Esophagus squamous epithelium (tissue), 5 donors: ENCODE measurements at regions not wholly inside any gene's neighbourhood (a gene's known extent, or its start where the extent isn't known, plus 50 kb on each side); places are given as distances from the start of the nearest gene placed in this dataset.

Experiments used
- DNase-seq: peaks from one replicate; lab custom pipeline; 2025; lab: John Stamatoyannopoulos, UW
- H3K27ac ChIP-seq, 4 donors: fragments of 200-600 bp; sonication (generic); one replicate each; pipeline ENCODE4 v1.5.1; 2016 to 2019; ENCODE audit warnings: mild to moderate bottlenecking in 1 of 4
- H3K27me3 ChIP-seq, 4 donors: fragments of 200-600 bp; sonication (generic); 1 replicate in 3 of 4; 2 replicates in 1 of 4; pipeline versions ENCODE4 v1.5.1 to v1.6.0; 2017 to 2021; ENCODE audit warnings: antibody characterized with exemption in 1 of 4
- H3K36me3 ChIP-seq, 3 donors: fragments of 200-600 bp; sonication (generic); one replicate each; pipeline ENCODE4 v1.5.1; 2016 to 2019
- H3K4me1 ChIP-seq, 3 donors: fragments of 200-600 bp; sonication (generic); one replicate each; pipeline ENCODE4 v1.5.1; 2017 to 2019
- H3K4me3 ChIP-seq, 4 donors: fragments of 200-600 bp; sonication (generic); 1 replicate in 3 of 4; 2 replicates in 1 of 4; pipeline ENCODE4 v1.5.1; 2016 to 2019; ENCODE audit warnings: mild to moderate bottlenecking in 2 of 4, moderate library complexity in 1 of 4
- H3K9me3 ChIP-seq, 3 donors: fragments of 200-600 bp; sonication (generic); one replicate each; pipeline ENCODE4 v1.5.1; 2016 to 2019
- CTCF ChIP-seq, 6 experiments: fragments of 450-650 bp in 4 of 6; fragments of 200-600 bp in 2 of 6; sonication (generic) in 2 of 6; IDR thresholded peaks; one replicate each; pipeline ENCODE4 v1.5.1; 2016 to 2019; ENCODE audit warnings: antibody characterized with exemption in 6 of 6, mild to moderate bottlenecking in 4 of 6, moderate library complexity in 4 of 6
- POLR2A ChIP-seq, 4 donors: fragments of 450-650 bp; IDR thresholded peaks; one replicate each; pipeline ENCODE4 v1.6.1; 2017; ENCODE audit warnings: antibody characterized with exemption in 4 of 4, mild to moderate bottlenecking in 4 of 4, moderate library complexity in 3 of 4
- WGBS, 2 donors: methylation state at CpG; one replicate each; pipeline ENCODE4 v1.1.5; 2018; 5-methylcytosine and 5-hydroxymethylcytosine counted together
- intact Hi-C: fragments of 100-400 bp; cut with DNase I; formaldehyde crosslinking; loops from one replicate; pipeline ENCODE4 v1.15.0; 2022
- donor health status: DM: yes; HTN: yes; CAD: no.

GRCh38 chr22:33221568-33221967 lies 163.4 kb upstream of the SYN3 start:
- intact Hi-C loops, result no loop called here

GRCh38 chr22:33220476-33221080 lies 162.4 kb upstream of the SYN3 start:
- Histone ChIP-seq H3K9me3 (no peaks in the 10 kb centered on the region), H3K4me3 (no peak overlapping the region), H3K4me1 (no peaks in the 10 kb centered on the region), H3K36me3 (no peaks in the 10 kb centered on the region), H3K27ac (no peak overlapping the region), H3K27me3 (peaks cover 0 to 3% (median 0%) of the 10 kb centered on the region in 4 donors)
- intact Hi-C loops, result no loop called here
- no peak for DNase-seq
- WGBS, 2 donors, result 66 to 68% methylated on average over 5 of the region's 5 CpGs
- no peak for TF ChIP-seq CTCF (IDR thresholded peaks at IDR 0.05)
- no peak for TF ChIP-seq POLR2A (IDR thresholded peaks at IDR 0.05)

More at GRCh38 chr22:33221568-33221967, 163.4 kb upstream of the SYN3 start:
- no peak for DNase-seq
- no peak overlapping the region for H3K4me3 ChIP-seq
- no peaks in the 10 kb centered on the region for H3K9me3 ChIP-seq
- TF ChIP-seq POLR2A (IDR thresholded peaks at IDR 0.05), result no peak
- no peak for TF ChIP-seq CTCF (IDR thresholded peaks at IDR 0.05)
- H3K4me1 ChIP-seq, result no peaks in the 10 kb centered on the region
- WGBS, 2 donors, result 69 to 76% methylated on average over 3 of the region's 3 CpGs
- no peaks in the 10 kb centered on the region for H3K27me3 ChIP-seq
- no peak overlapping the region for H3K27ac ChIP-seq
- H3K36me3 ChIP-seq, result no peaks in the 10 kb centered on the region

GRCh38 chr22:33219648-33220384 lies 161.6 kb upstream of the SYN3 start:
- Histone ChIP-seq H3K27ac (no peak overlapping the region), H3K36me3 (no peaks in the 10 kb centered on the region), H3K9me3 (no peaks in the 10 kb centered on the region), H3K4me3 (no peak overlapping the region), H3K27me3 (peaks cover 0 to 3% (median 0%) of the 10 kb centered on the region in 4 donors), H3K4me1 (no peaks in the 10 kb centered on the region)
- whole genome bisulfite sequencing, 2 donors, result 63 to 68% methylated on average over 8 of the region's 8 CpGs
- intact Hi-C loops, result no loop called here
- DNase-seq, result no peak
- TF ChIP-seq CTCF (IDR thresholded peaks at IDR 0.05), result no peak
- no peak for TF ChIP-seq POLR2A (IDR thresholded peaks at IDR 0.05)

- Histone ChIP-seq H3K27me3 (peaks cover 0 to 25% (median 0%) of the 10 kb centered on the region in 4 donors), H3K4me1 (no peaks in the 10 kb centered on the region), H3K36me3 (no peaks in the 10 kb centered on the region), H3K9me3 (no peaks in the 10 kb centered on the region), H3K27ac (no peak overlapping the region), H3K4me3 (no peak overlapping the region)
- intact Hi-C loops, result no loop called here
- no peak for TF ChIP-seq POLR2A (IDR thresholded peaks at IDR 0.05)
- TF ChIP-seq CTCF (IDR thresholded peaks at IDR 0.05), result no peak
- no peak for DNase-seq
- 80 to 83% methylated on average over 14 to 15 of the region's 15 CpGs for WGBS, 2 donors
Measured at GRCh38 chr22:33213383-33214075, 155.3 kb upstream of the SYN3 start.
